ENCODE measurements at regions not wholly inside any gene's neighbourhood (a gene's known extent, or its start where the extent isn't known, plus 50 kb on each side); places are given as distances from the start of the nearest gene placed in this dataset.

DNA sequence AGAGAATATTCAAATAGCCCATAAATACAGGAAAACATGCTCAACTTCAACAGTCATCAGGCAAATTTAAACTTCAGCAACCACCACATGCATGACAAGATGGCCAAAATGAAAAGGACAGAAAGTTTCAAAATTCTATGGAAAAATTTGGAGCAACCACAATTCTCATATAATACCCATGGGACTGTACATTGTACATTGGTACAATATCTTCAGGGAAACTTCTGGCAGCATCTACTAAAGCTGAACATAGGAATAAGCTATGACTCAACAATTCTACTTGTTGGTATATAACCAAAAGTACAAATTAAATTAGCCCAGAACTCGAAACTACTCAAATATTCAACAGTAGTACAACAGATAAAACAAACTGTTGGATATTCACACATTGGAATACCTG is 847.6 kb downstream of the TBL1XR1 start:
- TF ChIP-seq CTCF (IDR thresholded peaks at IDR 0.05): no peak
- TF ChIP-seq POLR2A (IDR thresholded peaks at IDR 0.05): no peak

All from gastroesophageal sphincter (tissue), 3 donors.